T47D (cell line): ENCODE measurements at regions not wholly inside any gene's neighbourhood (a gene's known extent, or its start where the extent isn't known, plus 50 kb on each side); places are given as distances from the start of the nearest gene placed in this dataset.

ENCODE experiments used
- DNase-seq, 2 experiments: peaks; one replicate each; pipeline versions ENCODE4 v3.0.0 to v3.0.0-alpha.2; 2011 to 2012; ENCODE audit warnings: low read depth in 1 of 2, low spot score in 1 of 2
- JUND ChIP-seq: IDR thresholded peaks from 2 replicates; pipeline ENCODE4 v1.6.1; 2012; ENCODE audit warnings: low read depth
- in situ Hi-C: cut with HindIII; loops from 2 replicates; pipeline ENCODE4 v1.10.0; 2016; ENCODE audit warnings: low sequenced_read_pairs, low pct_unique_long_range_greater_than_20kb

DNA sequence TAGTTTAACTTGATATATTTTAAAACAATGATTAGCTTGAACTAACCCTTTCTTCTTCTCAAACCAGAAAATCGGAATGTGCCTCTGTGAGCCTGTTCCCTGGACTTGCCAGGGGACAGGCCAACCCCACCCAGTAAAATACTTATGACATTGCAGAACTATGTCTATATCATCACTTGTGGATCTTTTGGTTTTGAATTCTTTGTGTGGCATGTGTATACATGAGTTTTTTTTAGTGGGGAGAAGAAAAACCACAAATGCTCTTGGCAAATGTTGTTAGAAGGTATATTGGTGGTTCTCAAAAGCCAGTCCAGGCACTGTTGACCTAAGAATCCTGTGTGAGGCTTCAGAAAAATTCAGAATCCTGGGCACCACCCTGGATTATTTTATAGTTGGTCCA, 347.4 kb downstream of the SIPA1L2 start:
- TF ChIP-seq JUND, result no peak
- in situ Hi-C loops, result no loop called here
- peak in 1 of 2 experiments; percentile 37 for DNase-seq

DNA sequence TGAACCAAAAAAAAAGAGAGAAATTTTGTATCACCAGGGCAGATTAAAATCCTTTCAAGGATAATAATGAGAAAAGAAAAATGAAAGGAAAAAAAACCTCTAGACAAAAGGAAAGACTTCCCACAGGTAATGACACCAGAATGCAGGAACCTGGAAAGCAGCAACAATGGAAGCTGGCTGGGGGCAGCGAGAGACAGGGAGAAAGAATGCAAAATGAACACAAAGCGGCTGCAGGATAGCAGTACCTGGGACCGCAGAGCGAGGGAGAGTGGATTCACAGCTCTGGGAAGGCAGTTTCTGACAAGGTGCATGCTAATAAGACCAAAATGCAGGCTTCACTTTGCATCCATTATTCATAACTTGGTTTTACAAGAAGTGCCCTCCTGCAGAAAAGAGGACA, 349.0 kb downstream of the SIPA1L2 start:
- no peak for TF ChIP-seq JUND

DNA sequence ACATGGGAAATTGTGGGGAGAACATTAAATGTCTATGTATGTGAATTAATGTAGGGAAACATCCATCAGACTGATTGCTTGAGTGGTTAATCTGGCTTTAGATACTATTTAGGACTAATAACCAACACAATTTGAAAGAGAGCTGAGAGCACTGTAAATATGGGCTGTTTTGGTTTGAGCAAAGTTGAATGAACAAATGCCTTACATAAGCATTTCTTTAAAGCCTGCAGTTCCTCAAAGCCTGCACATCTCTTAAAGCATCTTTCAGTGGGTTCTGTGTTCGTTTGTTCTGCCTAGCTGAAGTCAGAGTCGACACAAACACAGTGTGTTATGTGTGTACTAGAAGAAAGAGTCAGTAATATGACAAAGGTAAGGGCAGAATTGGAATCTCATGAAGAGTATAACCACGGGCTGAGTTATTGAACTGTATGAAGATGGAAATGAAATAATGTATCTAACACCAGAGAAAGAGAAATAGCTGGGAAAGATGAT, 350.0 kb downstream of the SIPA1L2 start:
- in situ Hi-C loops, result no loop called here
- DNase-seq, result no peak
- no peak for TF ChIP-seq JUND

More for the DNA sequence above, 349.0 kb downstream of the SIPA1L2 start:
- no peak for DNase-seq
- in situ Hi-C loops, result no loop called here

DNA sequence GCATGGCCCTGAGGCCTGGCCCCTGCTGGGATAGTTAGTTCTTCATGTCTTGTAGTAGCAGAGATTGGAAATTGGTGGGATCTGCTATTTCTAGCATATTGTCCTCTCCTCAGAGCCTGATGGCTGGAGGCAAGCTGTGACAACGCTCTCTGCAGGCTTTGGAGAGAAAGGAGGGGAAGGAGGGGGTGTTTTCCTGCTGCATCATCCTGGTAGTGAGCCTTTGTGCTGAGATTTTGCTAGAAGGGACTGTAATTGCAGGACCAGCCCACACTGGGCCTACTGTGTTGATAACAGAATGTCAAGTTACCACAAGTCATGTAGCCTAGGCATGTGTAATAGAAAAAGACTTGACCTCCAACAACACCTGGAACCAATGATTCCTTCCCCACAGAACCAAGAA, 351.0 kb downstream of the SIPA1L2 start:
- no peak for TF ChIP-seq JUND
- no peak for DNase-seq
- in situ Hi-C loops, result no loop called here

DNA sequence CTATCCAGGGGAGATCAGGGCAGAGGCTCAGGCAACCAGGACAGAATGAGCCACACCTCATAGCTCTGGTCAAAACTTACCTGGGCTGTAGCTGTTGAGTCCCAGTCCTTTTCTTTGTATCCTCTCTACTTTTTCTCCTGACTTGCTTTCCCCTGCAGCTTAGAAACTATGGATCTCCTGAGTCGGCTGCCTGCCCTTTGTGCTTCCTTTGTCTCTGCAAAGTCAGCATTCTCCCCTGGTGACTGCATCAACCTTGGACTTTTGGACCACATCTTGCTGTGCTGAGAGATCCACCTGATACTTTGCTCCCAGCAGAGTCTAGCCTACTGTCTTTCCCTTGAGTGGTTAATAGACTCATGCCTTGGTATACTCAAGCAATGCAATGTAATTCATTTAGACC, 353.3 kb downstream of the SIPA1L2 start:
- in situ Hi-C loops, result no loop called here
- no peak for TF ChIP-seq JUND
- no peak for DNase-seq

DNA sequence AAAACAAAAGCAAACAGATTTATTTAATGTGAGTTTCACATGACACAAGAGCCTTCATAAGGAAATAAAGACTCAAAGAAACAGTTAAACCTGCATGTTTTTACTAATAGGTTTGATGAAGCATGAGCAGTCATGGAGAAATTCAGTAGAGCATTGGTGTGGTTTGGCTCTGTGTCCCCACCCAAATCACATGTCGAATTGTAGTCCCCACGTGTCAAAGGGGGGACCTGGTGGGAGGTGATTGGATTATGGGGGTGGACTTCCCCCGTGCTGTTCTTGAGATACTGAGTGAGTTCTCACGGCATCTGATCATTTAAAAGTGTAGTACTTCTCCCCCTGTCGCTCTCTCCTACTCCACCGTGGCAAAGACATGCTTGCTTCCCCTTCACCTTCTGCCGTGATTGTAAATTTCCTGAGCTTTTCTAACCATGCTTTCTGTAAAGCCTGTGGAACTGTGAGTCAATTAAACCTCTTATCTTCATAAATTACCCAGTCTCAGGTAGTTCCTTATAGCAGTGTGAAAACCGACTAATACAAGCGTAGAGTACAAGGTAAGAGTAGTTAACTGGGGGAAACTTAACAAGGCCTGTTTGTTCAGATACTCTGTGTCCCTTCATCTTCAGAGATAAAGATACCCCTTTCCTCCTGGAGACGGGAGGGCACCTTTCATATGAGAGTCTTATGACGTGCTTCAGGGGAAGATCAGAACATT, 354.8 kb downstream of the SIPA1L2 start:
- in situ Hi-C loops, result no loop called here
- TF ChIP-seq JUND, result no peak
- DNase-seq, result no peak

DNA sequence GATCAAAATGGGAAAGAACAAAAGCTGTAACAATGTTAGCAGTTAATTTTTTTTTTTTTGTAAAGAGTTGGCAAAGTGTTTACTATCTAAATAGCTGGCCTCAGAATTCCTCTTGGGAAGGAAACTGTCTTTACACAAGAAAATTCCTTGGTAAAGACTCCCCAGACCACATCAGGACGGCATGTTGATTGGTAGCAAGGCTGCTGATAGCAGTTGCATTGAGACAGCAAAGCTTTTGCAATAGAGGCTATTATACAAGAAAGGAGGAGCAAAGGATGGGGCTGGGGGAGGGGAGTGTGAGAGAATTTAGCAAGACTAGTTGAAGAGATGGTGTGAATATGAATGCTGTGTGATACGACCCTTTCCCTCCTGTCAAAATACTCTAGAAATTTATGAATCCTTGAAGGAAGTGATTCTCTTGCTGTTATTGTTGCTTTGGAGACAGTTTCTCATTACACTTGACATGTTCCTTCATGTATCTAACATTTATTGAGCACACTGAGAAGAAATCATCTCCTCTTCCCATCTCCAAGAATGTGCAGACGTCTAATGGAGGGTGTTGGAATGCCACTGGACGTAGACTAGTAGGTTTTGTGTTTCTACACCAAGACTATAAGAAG, 355.6 kb downstream of the SIPA1L2 start:
- in situ Hi-C loops, result no loop called here
- DNase-seq, result no peak
- TF ChIP-seq JUND, result no peak

DNA sequence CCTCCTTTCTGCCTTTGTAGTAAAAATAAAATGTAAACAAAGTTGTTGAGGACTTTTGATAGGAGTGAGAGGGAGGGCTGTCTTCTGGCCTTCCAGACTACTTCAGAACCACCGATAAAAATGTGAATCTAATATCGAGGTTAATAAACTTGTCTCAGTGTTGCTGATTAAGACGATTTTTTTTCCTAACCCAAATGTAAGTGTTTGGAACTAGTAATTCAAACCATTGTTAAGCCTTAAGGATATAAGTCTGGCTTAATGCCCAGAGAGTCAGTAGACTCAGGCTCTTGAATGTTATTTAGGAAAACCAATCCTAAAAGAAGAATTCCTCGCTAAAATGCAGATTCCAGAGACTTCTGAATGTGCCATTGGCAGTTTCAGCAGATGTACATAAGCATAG, 356.9 kb downstream of the SIPA1L2 start:
- no peak for TF ChIP-seq JUND
- in situ Hi-C loops, result no loop called here
- DNase-seq, result no peak

DNA sequence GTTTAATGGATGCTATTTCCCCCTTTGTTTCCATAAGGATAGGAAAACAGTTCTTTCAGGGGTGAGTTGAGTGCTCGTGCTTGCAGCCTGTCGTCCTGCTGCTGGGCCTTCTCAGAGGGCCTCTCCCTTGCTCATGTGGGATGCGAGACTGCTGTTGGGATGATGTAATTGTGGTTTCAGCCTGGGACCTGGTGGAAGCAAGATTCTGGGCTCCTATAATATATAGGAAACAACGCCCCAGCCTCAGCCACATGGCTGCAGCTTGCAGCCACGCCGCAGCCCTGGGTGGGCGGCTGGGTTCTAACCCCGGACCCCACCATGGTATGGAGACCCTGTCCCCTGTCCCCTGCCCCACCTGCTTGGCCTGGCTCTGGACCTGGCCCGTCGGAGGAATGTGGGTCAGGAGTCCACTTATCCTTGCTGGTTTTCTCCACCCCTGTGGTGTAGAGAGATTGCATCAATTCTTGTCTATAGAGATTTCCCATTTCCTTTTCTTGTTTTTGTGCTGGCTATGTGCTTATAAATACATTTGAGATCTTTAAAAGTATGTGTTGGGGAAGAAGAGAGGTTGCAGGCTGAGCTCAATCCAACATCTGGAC, 357.8 kb downstream of the SIPA1L2 start:
- TF ChIP-seq JUND, result no peak
- no peak for DNase-seq
- in situ Hi-C loops, result no loop called here

DNA sequence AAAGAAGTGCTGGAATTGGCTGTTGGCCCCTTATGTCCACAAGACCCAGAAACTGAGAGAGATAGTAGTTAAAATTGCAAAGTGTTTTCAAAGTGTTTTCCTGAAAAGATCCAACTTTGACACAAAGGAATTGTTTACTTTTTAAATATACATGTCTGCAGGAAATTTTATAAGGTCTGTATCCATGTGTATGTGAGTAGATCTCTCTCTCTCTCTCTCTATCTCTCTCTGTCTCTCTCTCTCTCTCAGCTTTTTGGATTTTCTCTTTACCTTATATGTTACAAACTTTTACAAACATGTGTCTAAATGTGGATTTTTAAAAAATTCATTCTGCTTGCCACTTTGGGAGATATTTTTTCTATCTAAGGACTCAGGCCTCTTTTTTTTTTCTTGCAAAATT, 358.6 kb downstream of the SIPA1L2 start:
- DNase-seq, result no peak
- no peak for TF ChIP-seq JUND
- in situ Hi-C loops, result no loop called here

DNA sequence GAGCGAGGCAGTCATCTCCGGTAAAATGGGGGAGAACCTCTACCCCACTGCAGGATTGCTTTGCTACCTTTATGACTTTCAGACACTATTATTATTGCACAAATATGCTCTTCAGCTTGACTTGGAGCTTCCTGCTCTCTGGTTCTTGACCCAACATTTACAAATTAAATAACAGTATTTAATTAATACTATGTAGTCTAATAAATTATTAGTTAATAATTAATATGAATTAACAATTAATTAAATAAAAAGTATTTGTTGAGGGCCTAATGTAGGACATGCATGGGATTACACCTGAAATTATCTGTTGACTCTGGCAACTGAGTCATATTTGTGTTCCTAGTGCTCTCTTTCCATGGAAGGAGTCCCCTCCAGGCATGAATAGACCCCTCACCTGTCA, 359.9 kb downstream of the SIPA1L2 start:
- TF ChIP-seq JUND, result no peak
- in situ Hi-C loops, result no loop called here
- DNase-seq, result no peak

DNA sequence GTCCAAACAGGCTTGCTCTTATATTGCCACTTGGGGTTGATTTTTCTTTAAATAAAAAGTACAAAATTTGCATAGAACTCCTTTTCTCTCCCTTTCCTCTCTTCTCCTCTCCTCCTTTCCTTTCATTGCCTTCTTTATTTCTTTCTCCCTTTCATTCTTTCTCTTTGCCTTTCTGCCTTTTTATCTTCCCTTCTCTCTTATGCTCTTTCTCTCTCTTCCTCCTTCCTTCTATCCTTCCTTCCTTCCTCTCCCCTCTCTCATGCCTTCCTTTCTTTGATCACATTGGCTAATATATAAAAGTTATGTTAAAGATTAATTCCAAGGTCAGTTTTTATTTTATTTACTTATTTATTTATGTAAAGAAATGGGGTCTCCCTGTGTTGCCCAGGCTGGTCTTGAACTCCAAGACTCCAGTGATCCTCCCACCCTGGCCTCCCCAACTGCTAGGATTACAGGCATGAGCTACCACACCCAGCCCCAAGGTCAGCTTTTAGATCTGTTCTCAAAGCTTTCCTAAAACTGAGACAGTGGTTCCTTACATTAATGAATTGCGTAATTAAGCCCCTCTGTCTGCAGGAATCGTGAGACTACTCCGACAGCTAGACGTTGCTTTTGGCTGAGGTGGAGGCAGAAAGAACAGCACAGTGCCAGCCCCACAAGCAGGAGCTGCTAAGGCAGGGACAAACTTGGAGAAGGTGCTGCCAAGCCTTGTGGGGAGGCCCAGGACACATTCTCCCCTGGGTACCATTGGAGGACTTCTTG, 361.9 kb downstream of the SIPA1L2 start:
- TF ChIP-seq JUND, result no peak
- DNase-seq, result no peak
- in situ Hi-C loops, result no loop called here
